22Rv1 (cell line): ENCODE measurements at regions not wholly inside any gene's neighbourhood (a gene's known extent, or its start where the extent isn't known, plus 50 kb on each side); places are given as distances from the start of the nearest gene placed in this dataset.

ENCODE experiments used
- ZFX ChIP-seq: fragments of 450-650 bp; IDR thresholded peaks from 2 replicates; pipeline ENCODE4 v1.6.1; 2017; ENCODE audit warnings: antibody characterized with exemption, borderline replicate concordance
- TF ChIP-seq, protein P1 (sequence below): fragments of 450-650 bp; IDR thresholded peaks from 2 replicates; pipeline ENCODE4 v1.5.1; 2017; ENCODE audit warnings: mild to moderate bottlenecking

DNA sequence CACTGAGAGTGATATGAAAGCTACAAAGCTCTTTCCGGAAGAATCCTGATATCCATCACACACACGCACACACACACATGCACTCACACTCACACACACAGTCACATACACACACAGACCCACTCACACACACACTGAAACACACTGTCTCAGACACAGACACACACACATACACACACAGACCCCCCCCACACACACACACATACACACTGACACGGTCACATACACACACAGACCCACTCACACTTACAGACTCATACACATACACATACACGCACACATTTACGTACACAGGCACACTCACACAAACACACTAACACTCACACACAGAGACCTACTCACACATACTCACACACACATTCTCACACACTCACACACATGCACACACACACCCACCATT, 58.6 kb downstream of the LIG4 start:
- TF ChIP-seq, protein P1, sequence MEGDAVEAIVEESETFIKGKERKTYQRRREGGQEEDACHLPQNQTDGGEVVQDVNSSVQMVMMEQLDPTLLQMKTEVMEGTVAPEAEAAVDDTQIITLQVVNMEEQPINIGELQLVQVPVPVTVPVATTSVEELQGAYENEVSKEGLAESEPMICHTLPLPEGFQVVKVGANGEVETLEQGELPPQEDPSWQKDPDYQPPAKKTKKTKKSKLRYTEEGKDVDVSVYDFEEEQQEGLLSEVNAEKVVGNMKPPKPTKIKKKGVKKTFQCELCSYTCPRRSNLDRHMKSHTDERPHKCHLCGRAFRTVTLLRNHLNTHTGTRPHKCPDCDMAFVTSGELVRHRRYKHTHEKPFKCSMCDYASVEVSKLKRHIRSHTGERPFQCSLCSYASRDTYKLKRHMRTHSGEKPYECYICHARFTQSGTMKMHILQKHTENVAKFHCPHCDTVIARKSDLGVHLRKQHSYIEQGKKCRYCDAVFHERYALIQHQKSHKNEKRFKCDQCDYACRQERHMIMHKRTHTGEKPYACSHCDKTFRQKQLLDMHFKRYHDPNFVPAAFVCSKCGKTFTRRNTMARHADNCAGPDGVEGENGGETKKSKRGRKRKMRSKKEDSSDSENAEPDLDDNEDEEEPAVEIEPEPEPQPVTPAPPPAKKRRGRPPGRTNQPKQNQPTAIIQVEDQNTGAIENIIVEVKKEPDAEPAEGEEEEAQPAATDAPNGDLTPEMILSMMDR: no peak
- no peak for TF ChIP-seq ZFX
